Stimulated activated naive CD8-positive, alpha-beta T cell treated with anti-CD3 and anti-CD28 coated beads, Interleukin-15, amount 100 ng/mL, for 72 hours (primary cell): ENCODE measurements at regions not wholly inside any gene's neighbourhood (a gene's known extent, or its start where the extent isn't known, plus 50 kb on each side); places are given as distances from the start of the nearest gene placed in this dataset.

ENCODE experiments used
- ATAC-seq: fragments of 150-1000 bp; cut with Tn5 transposase; 2 replicates; pipeline ENCODE4 v1.10.0; 2021; ENCODE audit warnings: mild to moderate bottlenecking, moderate library complexity
- DNase-seq, 2 donors: peaks; one replicate each; pipeline ENCODE4 v3.0.0; 2021 to 2022
- H3K27ac Mint-ChIP-seq, 2 donors: one replicate each; pipeline ENCODE4 v1.8.0; 2022; ENCODE audit warnings: mild to moderate bottlenecking in 2 of 2, mixed read lengths in 2 of 2, moderate library complexity in 2 of 2
- H3K27me3 Mint-ChIP-seq: one replicate; pipeline ENCODE4 v1.8.0; 2022; ENCODE audit warnings: mixed read lengths
- H3K4me1 Mint-ChIP-seq: one replicate; pipeline ENCODE4 v1.8.0; 2022; ENCODE audit warnings: mild to moderate bottlenecking, mixed read lengths
- H3K4me3 Mint-ChIP-seq, 2 donors: one replicate each; pipeline ENCODE4 v1.8.0; 2022; ENCODE audit warnings: mild to moderate bottlenecking in 2 of 2, mixed read lengths in 2 of 2, moderate library complexity in 1 of 2
- H3K9me3 Mint-ChIP-seq, 2 donors: one replicate each; pipeline ENCODE4 v1.8.0; 2022; ENCODE audit warnings: mixed read lengths in 2 of 2

GRCh38 chr14:101027966-101028365, 124.4 kb upstream of the RTL1 start:
- Mint-ChIP-seq H3K4me1 (no peaks in the 10 kb centered on the region), H3K9me3 (no peaks in the 10 kb centered on the region), H3K27me3 (no peaks in the 10 kb centered on the region), H3K27ac (no peak overlapping the region), H3K4me3 (no peak overlapping the region)
- no peak for ATAC-seq
- no peak for DNase-seq

GRCh38 chr14:101028971-101029667, 125.6 kb upstream of the RTL1 start:
- DNase-seq (no peak), ATAC-seq (no peak)
- H3K4me1 Mint-ChIP-seq: no peaks in the 10 kb centered on the region
- H3K4me3 Mint-ChIP-seq: no peak overlapping the region
- H3K9me3 Mint-ChIP-seq: no peaks in the 10 kb centered on the region
- H3K27me3 Mint-ChIP-seq: no peaks in the 10 kb centered on the region
- H3K27ac Mint-ChIP-seq: no peak overlapping the region

- Mint-ChIP-seq H3K27ac (no peak overlapping the region), H3K9me3 (no peaks in the 10 kb centered on the region), H3K4me1 (no peaks in the 10 kb centered on the region), H3K4me3 (no peak overlapping the region), H3K27me3 (no peaks in the 10 kb centered on the region)
- ATAC-seq (no peak), DNase-seq (no peak)
Measured at GRCh38 chr14:101029668-101030290, 126.3 kb upstream of the RTL1 start.

GRCh38 chr14:101030586-101030985, 127.1 kb upstream of the RTL1 start:
- no peaks in the 10 kb centered on the region for H3K9me3 Mint-ChIP-seq
- no peaks in the 10 kb centered on the region for H3K4me1 Mint-ChIP-seq
- H3K4me3 Mint-ChIP-seq: no peak overlapping the region
- ATAC-seq (no peak), DNase-seq (no peak)
- H3K27me3 Mint-ChIP-seq: no peaks in the 10 kb centered on the region
- H3K27ac Mint-ChIP-seq: no peak overlapping the region

- ATAC-seq: no peak
- no peaks in the 10 kb centered on the region for H3K4me1 Mint-ChIP-seq
- H3K27ac Mint-ChIP-seq: no peak overlapping the region
- DNase-seq: no peak
- no peaks in the 10 kb centered on the region for H3K27me3 Mint-ChIP-seq
- H3K9me3 Mint-ChIP-seq: no peaks in the 10 kb centered on the region
- no peak overlapping the region for H3K4me3 Mint-ChIP-seq
Measured at GRCh38 chr14:101031186-101031585, 127.7 kb upstream of the RTL1 start.

GRCh38 chr14:101031721-101032120, 128.2 kb upstream of the RTL1 start:
- Mint-ChIP-seq H3K27me3 (no peaks in the 10 kb centered on the region), H3K9me3 (no peaks in the 10 kb centered on the region), H3K4me1 (no peaks in the 10 kb centered on the region), H3K4me3 (no peak overlapping the region), H3K27ac (no peak overlapping the region)
- DNase-seq: no peak
- no peak for ATAC-seq

GRCh38 chr14:101032433-101032832, 128.9 kb upstream of the RTL1 start:
- no peaks in the 10 kb centered on the region for H3K27me3 Mint-ChIP-seq
- no peaks in the 10 kb centered on the region for H3K4me1 Mint-ChIP-seq
- DNase-seq (no peak), ATAC-seq (no peak)
- no peak overlapping the region for H3K4me3 Mint-ChIP-seq
- H3K9me3 Mint-ChIP-seq: no peaks in the 10 kb centered on the region
- peak overlapping the region in 1 of 2 donors; percentile 42 for H3K27ac Mint-ChIP-seq

GRCh38 chr14:101033006-101033405, 129.5 kb upstream of the RTL1 start:
- Mint-ChIP-seq H3K4me1 (no peaks in the 10 kb centered on the region), H3K9me3 (no peaks in the 10 kb centered on the region), H3K27me3 (no peaks in the 10 kb centered on the region), H3K27ac (no peak overlapping the region), H3K4me3 (no peak overlapping the region)
- DNase-seq (no peak), ATAC-seq (no peak)

- Mint-ChIP-seq H3K27ac (no peak overlapping the region), H3K4me3 (no peak overlapping the region), H3K9me3 (no peaks in the 10 kb centered on the region), H3K27me3 (no peaks in the 10 kb centered on the region), H3K4me1 (no peaks in the 10 kb centered on the region)
- ATAC-seq: no peak
- DNase-seq: no peak
Measured at GRCh38 chr14:101033446-101034165, 130.1 kb upstream of the RTL1 start.

- Mint-ChIP-seq H3K9me3 (no peaks in the 10 kb centered on the region), H3K4me3 (no peak overlapping the region), H3K27ac (no peak overlapping the region), H3K4me1 (no peaks in the 10 kb centered on the region), H3K27me3 (no peaks in the 10 kb centered on the region)
- ATAC-seq: no peak
- no peak for DNase-seq
Measured at GRCh38 chr14:101034986-101035385, 131.5 kb upstream of the RTL1 start.

GRCh38 chr14:101035466-101036225, 132.1 kb upstream of the RTL1 start:
- ATAC-seq (no peak), DNase-seq (no peak)
- Mint-ChIP-seq H3K27ac (no peak overlapping the region), H3K27me3 (no peaks in the 10 kb centered on the region), H3K4me1 (no peaks in the 10 kb centered on the region), H3K4me3 (no peak overlapping the region), H3K9me3 (no peaks in the 10 kb centered on the region)

- H3K4me1 Mint-ChIP-seq: no peaks in the 10 kb centered on the region
- ATAC-seq (no peak), DNase-seq (no peak)
- H3K27me3 Mint-ChIP-seq: no peaks in the 10 kb centered on the region
- H3K9me3 Mint-ChIP-seq: no peaks in the 10 kb centered on the region
- no peak overlapping the region for H3K4me3 Mint-ChIP-seq
- peak overlapping the region in 1 of 2 donors; percentile 28 for H3K27ac Mint-ChIP-seq
Measured at GRCh38 chr14:101037021-101037817, 133.7 kb upstream of the RTL1 start.

GRCh38 chr14:101039031-101039754, 135.7 kb upstream of the RTL1 start:
- Mint-ChIP-seq H3K9me3 (no peaks in the 10 kb centered on the region), H3K4me3 (no peak overlapping the region), H3K4me1 (no peaks in the 10 kb centered on the region), H3K27me3 (no peaks in the 10 kb centered on the region), H3K27ac (no peak overlapping the region)
- no peak for DNase-seq
- no peak for ATAC-seq

GRCh38 chr14:101039755-101040138, 136.2 kb upstream of the RTL1 start:
- Mint-ChIP-seq H3K4me1 (no peaks in the 10 kb centered on the region), H3K27me3 (peaks cover 1% of the 10 kb centered on the region), H3K4me3 (no peak overlapping the region), H3K9me3 (no peaks in the 10 kb centered on the region), H3K27ac (no peak overlapping the region)
- DNase-seq (no peak), ATAC-seq (no peak)
